Right cardiac atrium (tissue), 5 donors: ENCODE measurements at regions not wholly inside any gene's neighbourhood (a gene's known extent, or its start where the extent isn't known, plus 50 kb on each side); places are given as distances from the start of the nearest gene placed in this dataset.

ENCODE experiments used
- ATAC-seq, 2 donors: fragments of 200-7000 bp; cut with Tn5 transposase; one replicate each; pipeline versions ENCODE4 v1.8.0 to v1.9.1; 2020; ENCODE audit warnings: moderate library complexity in 2 of 2, mild to moderate bottlenecking in 1 of 2
- DNase-seq, 3 donors: peaks; one replicate each; pipeline ENCODE4 v3.0.0-alpha.2; 2020
- H3K27ac ChIP-seq: one replicate; pipeline ENCODE4 v1.5.1; 2013; ENCODE audit warnings: mild to moderate bottlenecking, low read length, control low read depth, moderate library complexity
- H3K27me3 ChIP-seq: one replicate; pipeline ENCODE4 v1.6.1; 2013; ENCODE audit not compliant: control insufficient read depth, insufficient read depth
- H3K4me1 ChIP-seq: one replicate; pipeline ENCODE4 v1.6.1; 2013; ENCODE audit warnings: low read length; ENCODE audit not compliant: control insufficient read depth, insufficient read depth
- H3K4me3 ChIP-seq: one replicate; pipeline ENCODE4 v1.5.1; 2013; ENCODE audit warnings: low read length, control low read depth
- H3K9me3 ChIP-seq: one replicate; pipeline ENCODE4 v1.6.1; 2013; ENCODE audit warnings: low read length; ENCODE audit not compliant: control insufficient read depth
- WGBS: extraction: QIAGEN DNeasy Blood & Tissue Kit; methylation state at CpG from one replicate; pipeline ENCODE4 v1.1.7; 2013; 5-methylcytosine and 5-hydroxymethylcytosine counted together
- intact Hi-C, 4 donors: fragments of 100-400 bp; cut with DNase I; formaldehyde crosslinking; loops; one replicate each; pipeline versions ENCODE4 v1.11.0 to v1.14.0; 2022 to 2023
- donor health status: healthy with polysubstance abuse.
- donor health status: DM: no; HTN: yes; CAD: no.
- donor health status: DM: no; HTN: no; CAD: no.
- donor health status: DM: no; HTN: yes; CAD: no; lungs with severe emphysema.
- donor health status: DM: yes; HTN: yes; CAD: no.

DNA sequence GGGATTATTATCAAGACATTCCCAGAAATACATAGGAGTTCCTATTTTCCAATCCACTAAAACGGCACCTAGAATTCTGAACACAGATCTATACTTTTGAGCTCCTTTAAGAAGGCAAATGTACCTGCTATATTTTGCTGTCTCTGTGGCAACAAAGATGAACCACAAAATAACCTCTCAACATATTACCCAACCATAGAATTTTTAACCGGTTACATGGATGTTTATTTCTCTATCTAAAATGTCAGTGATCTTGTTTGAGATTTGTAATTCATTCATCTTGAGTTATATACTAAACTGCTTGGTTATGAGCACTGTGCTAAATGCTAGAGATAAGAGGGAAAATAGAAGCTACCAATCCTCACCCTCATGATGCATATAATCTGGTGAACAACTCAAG, 117.5 kb upstream of the HMGCLL1 start:
- WGBS: 92% methylated on average over 2 of the region's 2 CpGs
- Histone ChIP-seq H3K27me3 (no peaks in the 10 kb centered on the region), H3K9me3 (no peaks in the 10 kb centered on the region), H3K27ac (no peak overlapping the region), H3K4me3 (no peak overlapping the region), H3K4me1 (no peaks in the 10 kb centered on the region)
- DNase-seq (no peak), ATAC-seq (no peak)
- intact Hi-C loops: no loop called here

DNA sequence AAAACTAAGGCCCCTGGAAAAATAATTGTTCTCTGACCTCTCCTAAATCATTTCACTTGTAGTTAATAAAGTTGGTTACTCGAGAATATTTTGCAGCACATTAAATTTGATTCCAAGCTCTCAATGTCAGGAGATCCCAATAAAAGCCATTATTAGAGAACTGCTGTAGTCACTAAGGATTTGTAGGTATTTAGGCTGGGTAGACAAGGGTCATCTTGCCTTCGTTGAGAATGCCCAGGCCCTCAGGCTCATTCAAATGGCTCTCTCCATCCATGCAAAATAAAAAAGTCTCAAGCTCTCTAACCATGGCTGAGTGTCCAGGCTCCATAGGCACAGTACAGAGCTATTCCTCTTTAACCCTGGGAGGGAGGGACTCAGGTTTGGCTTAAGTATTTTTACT, 117.0 kb upstream of the HMGCLL1 start:
- Histone ChIP-seq H3K27me3 (no peaks in the 10 kb centered on the region), H3K4me3 (no peak overlapping the region), H3K9me3 (no peaks in the 10 kb centered on the region), H3K27ac (no peak overlapping the region), H3K4me1 (no peaks in the 10 kb centered on the region)
- WGBS: 70% methylated on average over 2 of the region's 2 CpGs
- ATAC-seq (no peak), DNase-seq (no peak)
- intact Hi-C loops: no loop called here

DNA sequence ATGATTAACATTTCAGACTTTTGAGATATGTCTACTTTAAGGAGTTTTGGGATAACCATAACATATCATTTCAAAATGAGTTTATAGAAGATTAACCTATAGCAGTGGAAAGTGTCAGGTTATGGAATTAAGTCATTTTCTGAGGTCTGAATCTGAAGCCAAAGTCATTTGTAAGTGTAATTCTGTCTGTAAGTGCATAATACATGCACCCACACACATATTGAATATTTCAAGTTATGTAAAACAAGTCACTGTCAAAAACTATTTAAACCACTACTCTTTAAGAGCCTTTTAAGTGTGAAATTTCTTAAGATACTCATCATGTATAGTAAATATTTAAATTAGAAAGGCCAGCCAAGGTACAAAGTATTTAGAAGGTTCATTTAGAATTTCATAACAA, 115.8 kb upstream of the HMGCLL1 start:
- H3K27me3 ChIP-seq: no peaks in the 10 kb centered on the region
- no peak overlapping the region for H3K4me3 ChIP-seq
- no peaks in the 10 kb centered on the region for H3K4me1 ChIP-seq
- H3K9me3 ChIP-seq: no peaks in the 10 kb centered on the region
- DNase-seq: no peak
- ATAC-seq: no peak
- no peak overlapping the region for H3K27ac ChIP-seq
- intact Hi-C loops: no loop called here

DNA sequence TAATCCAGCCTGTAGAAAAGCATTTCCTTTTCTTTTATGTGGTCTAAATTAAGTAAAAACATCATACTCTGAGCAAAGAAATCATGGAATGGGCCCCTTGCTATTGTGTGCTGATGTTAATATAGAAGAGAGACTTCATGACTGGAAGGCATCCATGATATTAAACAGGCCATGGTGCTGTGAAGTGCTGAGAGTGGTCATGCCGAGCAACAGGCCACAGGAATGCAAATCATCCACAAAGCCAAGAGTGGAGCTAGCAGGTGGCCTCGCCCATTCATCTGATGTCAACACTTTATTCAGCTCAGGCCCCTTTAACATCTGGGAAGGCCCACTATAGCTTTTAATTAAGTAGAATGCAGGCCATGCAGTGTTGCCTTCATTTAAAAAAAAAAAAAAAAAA, 115.2 kb upstream of the HMGCLL1 start:
- H3K4me1 ChIP-seq: no peaks in the 10 kb centered on the region
- H3K27ac ChIP-seq: no peak overlapping the region
- DNase-seq (no peak), ATAC-seq (no peak)
- intact Hi-C loops: no loop called here
- H3K4me3 ChIP-seq: no peak overlapping the region
- H3K27me3 ChIP-seq: no peaks in the 10 kb centered on the region
- no peaks in the 10 kb centered on the region for H3K9me3 ChIP-seq
- WGBS: 58% methylated on average over 2 of the region's 2 CpGs

DNA sequence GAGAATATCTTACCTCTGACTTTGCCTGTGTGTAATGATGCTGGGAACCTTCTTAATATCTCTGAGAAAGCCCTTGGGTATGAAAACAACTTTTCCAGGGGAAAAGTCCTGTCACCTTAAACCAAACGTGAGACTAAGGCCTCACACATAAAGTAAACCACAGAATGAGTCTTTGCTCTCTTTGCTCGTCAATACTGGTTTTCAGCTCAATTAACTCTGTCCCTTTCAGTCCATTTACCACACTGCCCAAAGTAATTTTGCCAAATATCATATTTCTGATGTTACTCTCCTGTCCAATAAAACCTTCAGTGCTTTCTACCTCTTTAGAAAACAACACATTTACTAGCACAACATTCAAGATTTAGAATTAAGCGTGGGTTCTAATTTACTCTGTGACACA, 100.5 kb upstream of the HMGCLL1 start:
- WGBS: 65% methylated on average over 3 of the region's 3 CpGs
- DNase-seq (no peak), ATAC-seq (no peak)
- no peak overlapping the region for H3K4me3 ChIP-seq
- H3K27ac ChIP-seq: no peak overlapping the region
- H3K27me3 ChIP-seq: no peaks in the 10 kb centered on the region
- intact Hi-C loops: no loop called here
- no peaks in the 10 kb centered on the region for H3K9me3 ChIP-seq
- H3K4me1 ChIP-seq: no peaks in the 10 kb centered on the region

DNA sequence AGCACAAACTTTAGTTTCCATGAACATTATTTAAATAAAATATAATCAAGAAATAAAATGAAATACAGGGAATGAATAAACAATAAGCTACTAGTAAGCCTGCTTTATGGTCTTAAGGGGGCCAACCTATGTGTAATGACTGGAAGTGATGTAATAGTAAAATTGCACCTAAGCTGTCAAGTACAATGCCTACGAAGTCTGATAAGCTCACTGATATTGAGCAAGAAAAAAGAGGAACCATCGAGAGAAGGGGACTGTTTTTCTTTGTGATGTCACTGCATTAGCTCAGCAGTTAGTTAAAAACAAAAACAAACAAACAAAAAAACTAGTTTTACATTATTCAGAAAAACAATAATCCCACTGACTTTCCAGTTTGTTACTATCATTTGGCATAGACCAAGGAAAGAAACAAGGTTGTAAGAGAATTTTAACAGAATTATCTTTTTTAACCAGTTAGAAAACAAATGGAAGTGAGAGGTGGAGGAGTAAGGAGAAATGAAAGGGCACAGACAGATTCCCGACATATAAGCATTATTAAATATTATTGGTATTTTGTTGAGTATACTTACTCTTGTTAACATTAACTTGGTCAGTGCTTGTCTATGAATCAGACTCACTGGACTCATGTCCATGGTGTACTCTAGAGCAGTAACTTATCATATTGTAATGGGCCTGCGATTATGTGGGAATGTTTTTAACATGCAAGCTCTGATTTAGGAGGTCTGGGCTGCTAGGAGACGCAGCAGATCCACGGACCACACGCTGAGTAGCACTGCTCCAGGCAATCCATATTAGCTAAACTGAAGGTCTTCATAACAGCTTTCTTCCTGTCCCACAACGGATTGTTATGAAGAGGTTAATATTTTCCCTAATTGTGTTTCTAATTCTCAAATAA, 99.6 kb upstream of the HMGCLL1 start:
- Histone ChIP-seq H3K27me3 (no peaks in the 10 kb centered on the region), H3K27ac (no peak overlapping the region), H3K4me3 (no peak overlapping the region), H3K4me1 (no peaks in the 10 kb centered on the region), H3K9me3 (no peaks in the 10 kb centered on the region)
- intact Hi-C loops: no loop called here
- no peak for ATAC-seq
- WGBS: 43% methylated on average over 8 of the region's 8 CpGs
- DNase-seq: no peak

DNA sequence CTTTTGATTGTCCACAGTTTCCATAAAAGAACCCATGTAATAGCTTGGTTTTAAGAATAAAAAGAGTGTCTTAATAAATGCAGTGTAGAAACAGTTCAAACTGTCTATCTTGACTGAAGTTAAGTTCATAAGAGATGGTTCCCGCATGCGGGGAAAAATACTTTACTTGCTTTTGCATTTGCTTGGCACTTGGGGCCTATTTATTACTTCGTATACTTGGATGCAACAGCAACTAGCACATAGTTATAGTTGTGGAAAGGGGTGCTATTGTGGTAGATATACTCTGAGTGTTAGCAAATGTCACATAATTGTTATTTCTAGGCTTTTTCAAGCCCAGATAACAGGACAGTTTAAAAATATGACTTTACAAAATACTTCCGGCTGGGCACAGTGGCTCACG, 97.7 kb upstream of the HMGCLL1 start:
- ATAC-seq: no peak
- intact Hi-C loops: no loop called here
- no peaks in the 10 kb centered on the region for H3K9me3 ChIP-seq
- no peaks in the 10 kb centered on the region for H3K27me3 ChIP-seq
- H3K27ac ChIP-seq: no peak overlapping the region
- H3K4me1 ChIP-seq: no peaks in the 10 kb centered on the region
- H3K4me3 ChIP-seq: no peak overlapping the region
- DNase-seq: no peak
- 90% methylated on average over 5 of the region's 5 CpGs for WGBS

DNA sequence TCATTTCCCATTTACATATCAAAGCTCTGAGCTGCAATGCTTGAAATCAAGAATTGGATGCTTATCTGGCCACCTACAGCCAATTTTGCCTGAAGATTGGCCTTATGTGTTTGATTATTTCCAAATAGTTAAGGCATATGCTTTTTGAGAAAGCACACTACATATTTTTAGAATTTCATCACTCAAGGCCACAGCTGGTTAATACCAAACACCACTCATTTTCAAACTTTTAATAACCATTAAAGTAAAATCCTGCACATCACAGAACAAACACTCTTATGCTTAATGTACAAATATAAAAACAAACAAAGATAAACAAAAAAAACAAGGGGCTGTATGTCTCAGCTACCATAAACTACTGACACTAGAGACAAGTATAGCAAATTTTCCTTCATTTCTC, 96.9 kb upstream of the HMGCLL1 start:
- Histone ChIP-seq H3K27ac (no peak overlapping the region), H3K9me3 (no peaks in the 10 kb centered on the region), H3K4me1 (no peaks in the 10 kb centered on the region), H3K27me3 (no peaks in the 10 kb centered on the region), H3K4me3 (no peak overlapping the region)
- ATAC-seq: no peak
- no peak for DNase-seq
- intact Hi-C loops: no loop called here

DNA sequence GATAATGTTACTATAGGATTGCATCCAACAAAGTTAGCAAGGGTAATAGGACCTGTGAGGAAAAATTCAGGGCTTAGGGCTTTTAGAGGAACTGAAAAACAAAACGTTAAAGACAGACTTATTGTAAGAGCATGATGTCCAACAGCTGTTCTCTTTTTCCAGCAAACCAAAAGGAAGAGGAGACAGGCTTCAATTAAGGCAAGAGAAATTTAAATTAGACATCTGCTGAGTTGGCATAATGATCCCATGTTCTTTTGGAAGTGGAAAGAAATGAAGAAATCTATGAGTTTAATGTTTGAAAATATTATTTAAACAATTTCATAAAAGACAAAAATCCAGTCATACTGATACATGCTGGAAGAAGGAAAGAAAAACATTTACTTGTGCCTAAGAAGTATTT, 95.7 kb upstream of the HMGCLL1 start:
- no peaks in the 10 kb centered on the region for H3K9me3 ChIP-seq
- no peak overlapping the region for H3K4me3 ChIP-seq
- ATAC-seq: no peak
- WGBS: 20% methylated on average over 1 of the region's 1 CpG
- intact Hi-C loops: no loop called here
- no peaks in the 10 kb centered on the region for H3K27me3 ChIP-seq
- no peaks in the 10 kb centered on the region for H3K4me1 ChIP-seq
- no peak overlapping the region for H3K27ac ChIP-seq
- no peak for DNase-seq

DNA sequence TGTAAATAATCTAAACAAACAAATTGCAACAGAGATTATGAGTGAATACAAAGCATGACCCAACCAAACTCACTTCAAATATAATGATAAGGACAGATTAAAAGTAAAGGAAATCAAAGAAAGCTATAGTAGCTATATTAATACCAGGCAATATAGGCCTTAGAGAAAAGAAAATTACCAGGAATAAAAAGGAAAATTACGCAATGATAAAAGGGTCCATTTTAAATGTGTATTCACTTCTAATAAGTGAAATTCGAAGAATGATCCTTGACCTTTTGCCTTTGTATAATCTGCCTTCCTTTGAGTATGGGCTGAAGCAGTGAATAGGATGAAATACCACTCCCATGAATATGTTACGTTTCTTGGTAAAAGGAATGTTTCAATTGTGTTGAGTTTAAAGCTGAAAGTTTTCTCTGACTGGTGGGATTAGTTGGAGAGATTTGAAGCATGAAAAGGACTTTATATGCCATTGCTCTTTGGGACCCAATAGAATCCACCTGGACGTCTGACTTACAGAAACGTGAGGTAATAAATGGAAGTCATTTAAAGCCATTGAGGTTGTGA, 91.9 kb upstream of the HMGCLL1 start:
- no peaks in the 10 kb centered on the region for H3K4me1 ChIP-seq
- intact Hi-C loops: no loop called here
- no peak overlapping the region for H3K27ac ChIP-seq
- ATAC-seq: no peak
- DNase-seq: no peak
- H3K4me3 ChIP-seq: no peak overlapping the region
- H3K9me3 ChIP-seq: no peaks in the 10 kb centered on the region
- no peaks in the 10 kb centered on the region for H3K27me3 ChIP-seq
- WGBS: 84% methylated on average over 5 of the region's 5 CpGs

DNA sequence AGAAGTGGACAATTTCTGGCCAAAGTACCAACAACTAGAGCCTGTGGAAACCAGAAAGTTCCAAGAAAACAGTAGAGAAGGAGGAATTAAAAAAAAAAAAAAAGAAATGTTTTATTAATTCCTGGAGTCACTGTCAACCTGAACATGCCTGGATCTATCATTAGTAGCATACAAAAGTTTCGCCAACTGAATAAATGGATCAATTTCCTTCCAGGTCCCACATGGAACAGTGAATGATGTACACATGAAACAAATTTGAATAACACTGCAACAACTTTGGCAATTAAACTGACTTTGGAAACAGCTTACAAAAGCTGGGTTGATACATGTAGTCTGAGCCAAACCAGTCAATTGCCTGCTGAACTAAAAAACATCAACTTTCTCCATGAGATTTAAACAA, 90.0 kb upstream of the HMGCLL1 start:
- DNase-seq: no peak
- Histone ChIP-seq H3K4me1 (no peaks in the 10 kb centered on the region), H3K4me3 (no peak overlapping the region), H3K9me3 (no peaks in the 10 kb centered on the region), H3K27ac (peak overlapping the region; percentile 63), H3K27me3 (no peaks in the 10 kb centered on the region)
- peak in 1 of 2 donors; percentile 62 for ATAC-seq
- intact Hi-C loops: no loop called here
- 76% methylated on average over 1 of the region's 1 CpG for WGBS
